ENCODE measurements at regions not wholly inside any gene's neighbourhood (a gene's known extent, or its start where the extent isn't known, plus 50 kb on each side); places are given as distances from the start of the nearest gene placed in this dataset.

DNA sequence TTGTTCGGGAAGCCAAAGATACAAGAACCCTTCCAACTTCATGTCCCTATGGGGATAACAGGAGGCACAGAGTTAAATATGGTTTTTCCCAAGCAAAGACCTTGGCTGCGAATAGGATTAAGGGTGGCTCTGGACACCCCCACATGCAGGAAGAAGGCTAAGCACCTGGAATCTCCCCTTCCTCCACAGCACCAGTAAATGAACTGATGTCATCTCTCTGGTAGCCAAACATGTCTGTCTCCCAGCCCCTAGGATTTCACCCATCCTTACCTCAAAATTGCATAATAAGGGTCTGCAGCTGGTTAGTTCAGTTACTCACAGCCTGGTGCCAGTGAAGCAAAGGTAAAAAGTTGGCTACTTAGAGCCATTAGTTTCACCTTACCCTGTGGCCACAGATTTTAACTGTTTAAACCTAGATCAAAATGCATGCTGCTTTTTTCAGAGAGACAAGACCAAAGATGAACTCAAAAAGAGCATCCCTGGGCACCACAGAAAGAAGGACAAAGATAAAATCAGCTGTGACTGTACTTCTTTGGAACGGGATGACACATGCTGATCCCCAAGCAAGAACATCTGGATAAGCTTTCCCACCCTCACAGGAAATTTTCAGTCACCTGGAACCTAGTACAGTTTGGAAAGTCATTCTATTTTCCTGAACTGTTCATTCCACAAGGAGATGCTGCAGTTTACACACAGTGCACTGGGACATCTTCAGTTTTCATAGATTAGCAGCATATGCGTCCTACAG is 77.2 kb upstream of the AKIP1 start:
- Histone ChIP-seq H3K4me1 (ENCODE audit: insufficient read depth, low read length, poor library complexity, severe bottlenecking) (peaks cover 10% of the 10 kb centered on the region), H3K9me2 (ENCODE audit: insufficient read depth, low read length) (no peaks in the 10 kb centered on the region), H3K27ac (ENCODE audit: low read depth, low read length, poor library complexity, severe bottlenecking) (no peak overlapping the region), H3K36me3 (ENCODE audit: insufficient read depth, low read length) (no peaks in the 10 kb centered on the region), H4K20me1 (ENCODE audit: insufficient read depth, low read length) (no peaks in the 10 kb centered on the region), H3K9me3 (ENCODE audit: low read length) (no peaks in the 10 kb centered on the region), H3K4me2 (ENCODE audit: low read length) (no peak overlapping the region), H2AFZ (ENCODE audit: low read length) (no peak overlapping the region), H3K79me2 (ENCODE audit: insufficient read depth, low read depth, low read length) (no peaks in the 10 kb centered on the region), H3K4me3 (ENCODE audit: low read depth, low read length, poor library complexity, severe bottlenecking) (no peak overlapping the region)
- CTCF ChIA-PET (ENCODE audit: unreplicated experiment), result no interaction called here
- TF ChIP-seq EZH2phosphoT487 (IDR thresholded peaks at IDR 0.05; ENCODE audit: borderline replicate concordance, low read depth, low read length), result no peak
- TF ChIP-seq, protein P1, sequence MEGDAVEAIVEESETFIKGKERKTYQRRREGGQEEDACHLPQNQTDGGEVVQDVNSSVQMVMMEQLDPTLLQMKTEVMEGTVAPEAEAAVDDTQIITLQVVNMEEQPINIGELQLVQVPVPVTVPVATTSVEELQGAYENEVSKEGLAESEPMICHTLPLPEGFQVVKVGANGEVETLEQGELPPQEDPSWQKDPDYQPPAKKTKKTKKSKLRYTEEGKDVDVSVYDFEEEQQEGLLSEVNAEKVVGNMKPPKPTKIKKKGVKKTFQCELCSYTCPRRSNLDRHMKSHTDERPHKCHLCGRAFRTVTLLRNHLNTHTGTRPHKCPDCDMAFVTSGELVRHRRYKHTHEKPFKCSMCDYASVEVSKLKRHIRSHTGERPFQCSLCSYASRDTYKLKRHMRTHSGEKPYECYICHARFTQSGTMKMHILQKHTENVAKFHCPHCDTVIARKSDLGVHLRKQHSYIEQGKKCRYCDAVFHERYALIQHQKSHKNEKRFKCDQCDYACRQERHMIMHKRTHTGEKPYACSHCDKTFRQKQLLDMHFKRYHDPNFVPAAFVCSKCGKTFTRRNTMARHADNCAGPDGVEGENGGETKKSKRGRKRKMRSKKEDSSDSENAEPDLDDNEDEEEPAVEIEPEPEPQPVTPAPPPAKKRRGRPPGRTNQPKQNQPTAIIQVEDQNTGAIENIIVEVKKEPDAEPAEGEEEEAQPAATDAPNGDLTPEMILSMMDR (conservative IDR thresholded peaks at IDR 0.05; ENCODE audit: low read length), result no peak
- intact Hi-C loops (cut with micrococcal nuclease; ENCODE audit: unreplicated experiment), result no loop called here
- BruUV-seq (replicated peaks), result no TSS peak
- POLR2A ChIA-PET, result interaction anchor here (1.0 kb wide), 1 partner anchor 13 kb away, joined by 3 read pairs; no protein-coding TSS in a partner anchor
- no peak for DNase-seq (ENCODE audit: low spot score)

DNA sequence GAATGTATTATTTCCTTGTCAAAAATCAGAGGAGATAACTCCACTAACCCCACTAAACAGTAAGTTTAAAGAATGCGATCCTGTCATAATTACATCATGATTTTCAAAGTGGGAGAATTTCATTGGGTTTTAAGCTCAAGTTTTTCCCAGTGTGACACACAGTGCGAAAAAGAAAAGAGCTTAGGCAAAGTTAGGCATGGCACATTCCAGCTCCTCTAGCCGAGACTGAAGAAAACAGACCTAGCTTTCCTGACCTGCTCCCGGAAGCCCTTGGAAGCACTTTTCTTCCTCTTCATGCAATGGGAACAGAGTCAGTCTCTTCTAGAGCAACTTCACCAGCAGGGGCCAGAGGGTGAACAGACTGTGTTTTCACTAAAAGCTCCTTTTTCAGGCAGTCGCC is 76.6 kb upstream of the AKIP1 start:
- BruUV-seq (replicated peaks), result no TSS peak
- CTCF ChIA-PET (ENCODE audit: unreplicated experiment), result no interaction called here
- H2AFZ ChIP-seq (ENCODE audit: low read length), result no peak overlapping the region

DNA sequence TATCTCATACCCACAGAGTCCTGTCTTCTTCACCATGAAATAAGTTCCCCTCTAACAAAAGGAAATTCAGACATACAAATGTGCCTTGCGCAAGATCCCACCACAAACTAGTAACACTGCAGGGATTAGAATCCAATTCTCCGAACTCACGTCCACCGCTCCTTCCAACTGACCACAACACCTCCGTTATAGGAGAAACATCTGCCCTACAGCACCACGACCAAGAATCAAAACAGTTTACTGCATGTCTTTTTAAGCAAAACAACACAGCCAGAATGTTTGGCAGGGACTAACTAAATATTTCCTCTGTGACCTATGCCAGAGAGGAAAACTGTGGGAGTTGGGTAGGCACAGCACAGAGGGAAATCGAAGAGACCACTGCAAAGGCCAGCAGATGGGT is 72.7 kb upstream of the AKIP1 start:
- no peaks in the 10 kb centered on the region for H4K20me1 ChIP-seq (ENCODE audit: insufficient read depth, low read length)
- no peak for DNase-seq (ENCODE audit: low spot score)
- H3K36me3 ChIP-seq (ENCODE audit: insufficient read depth, low read length), result no peaks in the 10 kb centered on the region
- H3K27ac ChIP-seq (ENCODE audit: low read depth, low read length, poor library complexity, severe bottlenecking), result no peak overlapping the region
- no peak overlapping the region for H3K4me3 ChIP-seq (ENCODE audit: low read depth, low read length, poor library complexity, severe bottlenecking)
- peaks cover 4% of the 10 kb centered on the region for H3K4me1 ChIP-seq (ENCODE audit: insufficient read depth, low read length, poor library complexity, severe bottlenecking)
- BruUV-seq (replicated peaks), result no TSS peak
- no peak for TF ChIP-seq EZH2phosphoT487 (IDR thresholded peaks at IDR 0.05; ENCODE audit: borderline replicate concordance, low read depth, low read length)
- TF ChIP-seq, protein P1 (conservative IDR thresholded peaks at IDR 0.05; ENCODE audit: low read length), result no peak
- H2AFZ ChIP-seq (ENCODE audit: low read length), result no peak overlapping the region
- POLR2A ChIA-PET, result no interaction called here
- CTCF ChIA-PET (ENCODE audit: unreplicated experiment), result no interaction called here
- no peaks in the 10 kb centered on the region for H3K9me2 ChIP-seq (ENCODE audit: insufficient read depth, low read length)
- intact Hi-C loops (cut with micrococcal nuclease; ENCODE audit: unreplicated experiment), result no loop called here
- H3K4me2 ChIP-seq (ENCODE audit: low read length), result no peak overlapping the region
- no peaks in the 10 kb centered on the region for H3K9me3 ChIP-seq (ENCODE audit: low read length)
- no peaks in the 10 kb centered on the region for H3K79me2 ChIP-seq (ENCODE audit: insufficient read depth, low read depth, low read length)

More for the DNA sequence above, 76.6 kb upstream of the AKIP1 start:
- POLR2A ChIA-PET, result interaction anchor here (0.6 to 1.0 kb wide), 3 partner anchors 13 to 55 kb away, joined by 3 to 4 read pairs (median 3); no protein-coding TSS in a partner anchor
- no peak overlapping the region for H3K4me3 ChIP-seq (ENCODE audit: low read depth, low read length, poor library complexity, severe bottlenecking)
- no peaks in the 10 kb centered on the region for H4K20me1 ChIP-seq (ENCODE audit: insufficient read depth, low read length)
- H3K4me1 ChIP-seq (ENCODE audit: insufficient read depth, low read length, poor library complexity, severe bottlenecking), result peaks cover 10% of the 10 kb centered on the region
- H3K79me2 ChIP-seq (ENCODE audit: insufficient read depth, low read depth, low read length), result no peaks in the 10 kb centered on the region
- TF ChIP-seq EZH2phosphoT487 (IDR thresholded peaks at IDR 0.05; ENCODE audit: borderline replicate concordance, low read depth, low read length), result no peak
- TF ChIP-seq, protein P1 (conservative IDR thresholded peaks at IDR 0.05; ENCODE audit: low read length), result no peak
- intact Hi-C loops (cut with micrococcal nuclease; ENCODE audit: unreplicated experiment), result no loop called here
- no peak overlapping the region for H3K4me2 ChIP-seq (ENCODE audit: low read length)
- DNase-seq (ENCODE audit: low spot score), result no peak
- H3K27ac ChIP-seq (ENCODE audit: low read depth, low read length, poor library complexity, severe bottlenecking), result no peak overlapping the region
- no peaks in the 10 kb centered on the region for H3K9me3 ChIP-seq (ENCODE audit: low read length)
- no peaks in the 10 kb centered on the region for H3K9me2 ChIP-seq (ENCODE audit: insufficient read depth, low read length)
- H3K36me3 ChIP-seq (ENCODE audit: insufficient read depth, low read length), result no peaks in the 10 kb centered on the region

All from OCI-LY7 (cell line).